Retinal pigment epithelial cell (primary cell): ENCODE measurements at regions not wholly inside any gene's neighbourhood (a gene's known extent, or its start where the extent isn't known, plus 50 kb on each side); places are given as distances from the start of the nearest gene placed in this dataset.

ENCODE experiments used
- DNase-seq: peaks from one replicate; pipeline ENCODE4 v3.0.0-alpha.2; 2010; ENCODE audit warnings: low read depth
- H3K4me3 ChIP-seq: 2 replicates; pipeline ENCODE4 v1.5.1; 2011; ENCODE audit warnings: mild to moderate bottlenecking, low read length, control low read depth, moderate library complexity
- CTCF ChIP-seq: conservative IDR thresholded peaks from 2 replicates; pipeline ENCODE4 v1.5.1; 2011; ENCODE audit warnings: low read depth, low read length, control low read depth, inconsistent platforms

- TF ChIP-seq CTCF: no peak
- no peak for DNase-seq
- H3K4me3 ChIP-seq: no peak overlapping the region
Measured at GRCh38 chr6:33950891-33951889, 147.4 kb upstream of the MLN start.

GRCh38 chr6:33950472-33950881 is 146.7 kb upstream of the MLN start:
- no peak for TF ChIP-seq CTCF
- DNase-seq: no peak
- H3K4me3 ChIP-seq: no peak overlapping the region

DNA sequence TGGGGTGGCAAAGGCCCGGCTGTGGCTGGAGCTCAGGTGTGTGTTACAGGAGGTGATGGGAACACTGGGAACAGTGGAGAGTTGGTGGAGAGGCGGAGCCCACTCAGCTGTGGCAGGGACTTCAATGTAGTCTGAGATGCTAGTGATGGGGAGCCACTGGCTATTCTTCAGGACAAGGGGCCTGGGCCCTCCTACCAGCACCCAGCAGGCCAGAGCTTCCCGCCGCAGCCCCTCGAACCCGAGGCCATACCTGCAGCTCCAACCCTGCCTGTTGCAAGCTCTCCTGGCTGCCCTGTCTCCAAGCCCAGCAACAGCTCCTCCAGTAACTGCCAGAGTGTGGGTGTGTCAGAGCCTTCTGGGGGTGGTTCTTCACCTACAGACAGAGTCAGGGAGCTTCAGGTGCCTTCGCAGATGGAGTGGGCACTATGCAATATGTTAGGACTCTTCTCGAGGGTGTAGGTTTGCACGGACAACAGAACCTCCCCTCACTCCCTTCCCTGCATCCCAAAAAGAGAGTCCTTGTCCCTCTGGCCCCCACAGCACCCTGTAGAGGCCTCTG is 146.2 kb upstream of the MLN start:
- DNase-seq: no peak
- no peak overlapping the region for H3K4me3 ChIP-seq
- no peak for TF ChIP-seq CTCF

- DNase-seq: no peak
- no peak overlapping the region for H3K4me3 ChIP-seq
- TF ChIP-seq CTCF: no peak
Measured at GRCh38 chr6:33949111-33949510, 145.3 kb upstream of the MLN start.

DNA sequence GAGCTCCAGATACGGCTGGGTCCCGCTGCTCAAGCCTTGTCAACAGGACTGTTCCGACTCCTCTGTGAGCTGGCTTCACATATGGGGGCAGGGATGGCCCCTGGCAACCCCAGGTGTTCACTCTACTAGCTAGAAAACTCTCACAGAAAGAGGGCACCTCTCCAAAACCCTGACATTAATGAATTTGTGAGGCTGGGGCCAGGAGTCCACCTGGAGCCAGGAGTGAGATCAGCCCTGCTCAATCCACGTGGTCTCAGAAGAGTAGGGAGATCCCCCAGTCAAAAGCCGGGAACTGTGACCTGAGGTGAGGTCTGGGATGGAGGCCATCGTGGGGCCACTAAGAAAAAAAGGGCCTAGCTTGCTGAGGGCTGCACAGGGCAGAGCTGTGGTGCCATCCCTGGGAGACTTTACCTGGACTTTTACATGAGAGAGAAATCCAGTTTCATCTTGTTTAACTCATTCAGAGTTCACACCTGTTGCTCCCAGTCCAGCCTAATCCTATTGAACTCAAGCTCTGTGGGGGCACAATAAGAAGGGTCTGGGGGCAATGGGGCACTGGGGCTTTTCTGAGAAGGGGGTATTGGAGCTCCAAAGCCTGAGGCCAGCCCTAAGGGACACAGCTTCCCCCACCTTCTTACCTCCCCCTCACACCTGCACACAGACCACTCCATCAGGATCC is 144.3 kb upstream of the MLN start:
- no peak overlapping the region for H3K4me3 ChIP-seq
- TF ChIP-seq CTCF: no peak
- DNase-seq: no peak

DNA sequence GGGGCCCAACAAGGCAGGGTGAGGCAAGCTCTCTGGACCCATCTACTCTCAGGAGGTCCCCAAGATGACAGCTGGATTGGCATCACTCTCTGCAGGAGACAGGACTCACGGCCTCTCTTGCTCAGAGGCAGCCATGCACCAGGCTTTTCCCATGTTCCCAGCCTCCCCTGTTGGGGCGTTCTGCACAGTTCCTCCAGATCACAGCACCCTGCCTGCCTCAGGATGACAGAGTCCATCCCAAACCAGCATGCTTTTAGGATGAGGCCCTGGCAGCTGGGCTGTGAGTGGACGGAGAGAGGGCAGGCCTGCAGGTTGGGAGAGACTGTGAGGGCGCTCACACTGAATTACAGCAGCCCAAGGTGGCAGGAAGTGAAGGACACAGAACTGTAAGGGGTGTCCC is 143.2 kb upstream of the MLN start:
- H3K4me3 ChIP-seq: no peak overlapping the region
- TF ChIP-seq CTCF: no peak
- no peak for DNase-seq

DNA sequence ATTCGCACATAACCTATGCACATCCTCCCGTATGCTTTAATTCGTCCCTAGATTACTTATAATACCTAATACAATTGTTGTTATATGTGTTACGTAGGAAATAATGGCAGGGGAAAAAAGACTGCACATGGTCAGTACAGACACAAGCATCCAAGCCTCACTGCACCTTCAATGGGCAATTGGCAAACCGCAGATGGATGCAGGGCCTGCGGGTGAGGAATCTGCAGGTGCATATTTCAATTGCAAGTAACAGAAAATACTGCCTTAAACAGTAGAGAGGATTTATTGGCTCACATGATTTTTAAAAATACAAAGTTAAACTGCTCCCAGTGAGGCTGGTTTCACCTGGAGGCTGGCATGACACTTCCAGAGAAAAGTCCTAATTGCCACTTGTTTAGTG is 142.1 kb upstream of the MLN start:
- no peak for DNase-seq
- no peak for TF ChIP-seq CTCF
- no peak overlapping the region for H3K4me3 ChIP-seq
